Progenitor cell of endocrine pancreas (in vitro differentiated cells): ENCODE measurements at regions not wholly inside any gene's neighbourhood (a gene's known extent, or its start where the extent isn't known, plus 50 kb on each side); places are given as distances from the start of the nearest gene placed in this dataset.

Experiments used
- DNase-seq: peaks from one replicate; pipeline ENCODE4 v3.0.0; 2021; ENCODE audit warnings: low spot score; ENCODE audit not compliant: unreplicated experiment
- H3K27ac Mint-ChIP-seq: 2 replicates; pipeline ENCODE4 v1.8.0; 2021; ENCODE audit warnings: mild to moderate bottlenecking, moderate library complexity, mixed read lengths
- H3K27me3 Mint-ChIP-seq: 2 replicates; pipeline ENCODE4 v1.8.0; 2021; ENCODE audit warnings: mixed read lengths
- H3K36me3 Mint-ChIP-seq: 2 replicates; pipeline ENCODE4 v1.8.0; 2022; ENCODE audit warnings: mixed read lengths; ENCODE audit not compliant: insufficient read depth
- H3K4me1 Mint-ChIP-seq: 2 replicates; pipeline ENCODE4 v1.8.0; 2021; ENCODE audit warnings: low read depth, mixed read lengths
- H3K4me3 Mint-ChIP-seq: 2 replicates; pipeline ENCODE4 v1.8.0; 2021; ENCODE audit warnings: low read depth, mild to moderate bottlenecking, moderate library complexity, mixed read lengths
- H3K9me3 Mint-ChIP-seq: 2 replicates; pipeline ENCODE4 v1.8.0; 2021; ENCODE audit warnings: low read depth, mixed read lengths
- CTCF ChIP-seq: fragments of 200-600 bp; sonication (generic); IDR thresholded peaks from one replicate; pipeline ENCODE4 v1.5.0; 2021; ENCODE audit warnings: antibody characterized with exemption, mild to moderate bottlenecking; ENCODE audit not compliant: unreplicated experiment

GRCh38 chr2:7916670-7917069 lies 765.2 kb upstream of the ID2 start:
- no peaks in the 10 kb centered on the region for H3K27me3 Mint-ChIP-seq
- no peak overlapping the region for H3K27ac Mint-ChIP-seq
- no peaks in the 10 kb centered on the region for H3K9me3 Mint-ChIP-seq
- TF ChIP-seq CTCF, result no peak
- H3K4me1 Mint-ChIP-seq, result peaks cover 3% of the 10 kb centered on the region
- no peak overlapping the region for H3K4me3 Mint-ChIP-seq
- H3K36me3 Mint-ChIP-seq, result no peaks in the 10 kb centered on the region
- no peak for DNase-seq

DNA sequence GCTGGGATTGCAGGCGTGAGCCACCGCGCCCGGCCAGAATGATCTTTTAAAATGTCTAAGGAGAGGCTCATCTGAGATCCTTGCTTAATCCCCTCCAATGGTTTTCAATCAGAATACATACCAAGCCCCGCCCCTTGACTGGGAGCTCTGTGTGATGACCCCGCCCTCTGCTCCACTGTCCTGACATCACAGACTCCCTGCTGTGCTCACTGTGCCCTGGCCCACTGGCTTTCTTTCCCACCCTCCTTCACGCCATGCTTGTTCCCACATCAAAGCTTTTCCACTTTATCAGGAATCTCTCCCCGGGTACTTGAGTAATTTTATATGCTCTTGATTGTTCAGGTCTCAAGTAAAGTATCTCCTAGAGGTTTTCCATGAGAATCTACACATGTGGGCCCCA lies 762.3 kb upstream of the ID2 start:
- no peaks in the 10 kb centered on the region for H3K27me3 Mint-ChIP-seq
- no peak for DNase-seq
- H3K36me3 Mint-ChIP-seq, result no peaks in the 10 kb centered on the region
- no peak for TF ChIP-seq CTCF
- H3K4me3 Mint-ChIP-seq, result no peak overlapping the region
- peaks cover 3% of the 10 kb centered on the region for H3K4me1 Mint-ChIP-seq
- peak overlapping the region; percentile 13 for H3K27ac Mint-ChIP-seq
- peaks cover 8% of the 10 kb centered on the region for H3K9me3 Mint-ChIP-seq

- Mint-ChIP-seq H3K4me1 (no peaks in the 10 kb centered on the region), H3K9me3 (peaks cover 8% of the 10 kb centered on the region), H3K4me3 (no peak overlapping the region), H3K36me3 (no peaks in the 10 kb centered on the region), H3K27ac (no peak overlapping the region), H3K27me3 (no peaks in the 10 kb centered on the region)
- no peak for DNase-seq
- TF ChIP-seq CTCF, result no peak
Measured at GRCh38 chr2:7924023-7924762, 757.7 kb upstream of the ID2 start.

- Mint-ChIP-seq H3K27me3 (no peaks in the 10 kb centered on the region), H3K36me3 (no peaks in the 10 kb centered on the region), H3K4me3 (no peak overlapping the region), H3K4me1 (no peaks in the 10 kb centered on the region), H3K9me3 (peaks cover 8% of the 10 kb centered on the region), H3K27ac (no peak overlapping the region)
- DNase-seq, result no peak
- no peak for TF ChIP-seq CTCF
Measured at GRCh38 chr2:7925506-7925905, 756.4 kb upstream of the ID2 start.

- H3K4me3 Mint-ChIP-seq, result no peak overlapping the region
- no peaks in the 10 kb centered on the region for H3K27me3 Mint-ChIP-seq
- TF ChIP-seq CTCF, result no peak
- DNase-seq, result no peak
- H3K4me1 Mint-ChIP-seq, result peaks cover 4% of the 10 kb centered on the region
- peaks cover 10% of the 10 kb centered on the region for H3K9me3 Mint-ChIP-seq
- no peaks in the 10 kb centered on the region for H3K36me3 Mint-ChIP-seq
- H3K27ac Mint-ChIP-seq, result no peak overlapping the region
Measured at GRCh38 chr2:7927691-7928090, 754.2 kb upstream of the ID2 start.
